ENCODE measurements at regions not wholly inside any gene's neighbourhood (a gene's known extent, or its start where the extent isn't known, plus 50 kb on each side); places are given as distances from the start of the nearest gene placed in this dataset.

- TF ChIP-seq CTCF (optimal IDR thresholded peaks at IDR 0.05 in 1 of 3, IDR thresholded peaks at IDR 0.05 in 1 of 3, conservative IDR thresholded peaks at IDR 0.05 in 1 of 3; ENCODE audit: extremely low read depth in 1 of 3, insufficient read depth in 2 of 3, low read length in 3 of 3) (no peak), EZH2 (IDR thresholded peaks at IDR 0.05; ENCODE audit: low read length) (no peak)
Measured at GRCh38 chr5:72613515-72613914, 106.3 kb upstream of the ZNF366 start.
